Liver (tissue), 8 donors: ENCODE measurements at regions not wholly inside any gene's neighbourhood (a gene's known extent, or its start where the extent isn't known, plus 50 kb on each side); places are given as distances from the start of the nearest gene placed in this dataset.
"Not testable (repeated sequence)": the region's sequence is repeated elsewhere in the genome, so short reads cannot be mapped to it uniquely, and the experiment has no call there.

Experiments
- DNase-seq: peaks from one replicate; pipeline ENCODE4 v3.0.0-alpha.2; 2017; ENCODE audit warnings: low spot score
- H3K27ac ChIP-seq, 2 donors: one replicate each; pipeline ENCODE4 v1.7.0; 2013; ENCODE audit warnings: inconsistent platforms in 2 of 2, low read length in 2 of 2, control low read depth in 1 of 2, low read depth in 1 of 2, mild to moderate bottlenecking in 1 of 2
- H3K27me3 ChIP-seq, 4 donors: one replicate each; pipeline versions ENCODE4 v1.6.1 to v1.7.0; 2013; ENCODE audit warnings: low read length in 3 of 4, inconsistent platforms in 1 of 4, mild to moderate bottlenecking in 1 of 4, moderate library complexity in 1 of 4; ENCODE audit not compliant: control insufficient read depth in 4 of 4, insufficient read depth in 4 of 4
- H3K36me3 ChIP-seq, 4 donors: one replicate each; pipeline versions ENCODE4 v1.6.1 to v1.7.0; 2013; ENCODE audit warnings: low read length in 3 of 4, mild to moderate bottlenecking in 3 of 4, low read depth in 1 of 4, moderate library complexity in 1 of 4; ENCODE audit not compliant: control insufficient read depth in 4 of 4, insufficient read depth in 3 of 4
- H3K4me1 ChIP-seq, 4 donors: one replicate each; pipeline versions ENCODE4 v1.6.1 to v1.7.0; 2013; ENCODE audit warnings: low read length in 3 of 4, mild to moderate bottlenecking in 3 of 4, moderate library complexity in 1 of 4; ENCODE audit not compliant: control insufficient read depth in 4 of 4, insufficient read depth in 4 of 4
- H3K4me3 ChIP-seq, 3 donors: one replicate each; pipeline versions ENCODE4 v1.6.1 to v1.7.0; 2013; ENCODE audit warnings: low read length in 3 of 3, control low read depth in 1 of 3, low read depth in 1 of 3, mild to moderate bottlenecking in 1 of 3
- H3K9ac ChIP-seq, 2 donors: one replicate each; pipeline ENCODE4 v1.7.0; 2013; ENCODE audit warnings: low read length in 2 of 2, mild to moderate bottlenecking in 2 of 2, moderate library complexity in 2 of 2, control low read depth in 1 of 2, low read depth in 1 of 2
- H3K9me3 ChIP-seq, 4 donors: one replicate each; pipeline versions ENCODE4 v1.6.1 to v1.7.0; 2013; ENCODE audit warnings: low read length in 3 of 4; ENCODE audit not compliant: control insufficient read depth in 4 of 4
- EGR1 ChIP-seq, 2 donors: IDR thresholded peaks; 2 replicates each; pipeline ENCODE4 v1.6.1; 2016 to 2018; ENCODE audit warnings: antibody characterized with exemption in 2 of 2, low read depth in 2 of 2
- FOXA1 ChIP-seq: IDR thresholded peaks from 2 replicates; pipeline ENCODE4 v1.6.1; 2016; ENCODE audit warnings: antibody characterized with exemption
- FOXA2 ChIP-seq: IDR thresholded peaks from 2 replicates; pipeline ENCODE4 v1.6.1; 2016; ENCODE audit warnings: antibody characterized with exemption
- GABPA ChIP-seq, 2 donors: IDR thresholded peaks in 1 of 2; conservative IDR thresholded peaks in 1 of 2; 2 replicates each; pipeline ENCODE4 v1.6.1; 2016; ENCODE audit warnings: antibody characterized with exemption in 2 of 2, mild to moderate bottlenecking in 1 of 2, moderate library complexity in 1 of 2
- HNF4A ChIP-seq, 2 donors: conservative IDR thresholded peaks; 2 replicates each; pipeline ENCODE4 v1.6.1; 2016; ENCODE audit warnings: antibody characterized with exemption in 2 of 2, mild to moderate bottlenecking in 2 of 2
- HNF4G ChIP-seq: IDR thresholded peaks from 2 replicates; pipeline ENCODE4 v1.6.1; 2016; ENCODE audit warnings: antibody characterized with exemption
- JUND ChIP-seq, 2 donors: IDR thresholded peaks; 2 replicates each; pipeline ENCODE4 v1.6.1; 2016; ENCODE audit warnings: antibody characterized with exemption in 2 of 2
- NR2F2 ChIP-seq: IDR thresholded peaks from 2 replicates; pipeline ENCODE4 v1.6.1; 2016; ENCODE audit warnings: antibody characterized with exemption
- RAD21 ChIP-seq, 2 donors: IDR thresholded peaks; 2 replicates each; pipeline ENCODE4 v1.6.1; 2016; ENCODE audit warnings: antibody characterized with exemption in 2 of 2, mild to moderate bottlenecking in 2 of 2
- RXRA ChIP-seq, 2 donors: IDR thresholded peaks; 2 replicates each; pipeline ENCODE4 v1.6.1; 2017 to 2018; ENCODE audit warnings: antibody characterized with exemption in 2 of 2, mild to moderate bottlenecking in 1 of 2
- SP1 ChIP-seq: IDR thresholded peaks from 2 replicates; pipeline ENCODE4 v1.6.1; 2018; ENCODE audit warnings: antibody characterized with exemption, mild to moderate bottlenecking
- TAF1 ChIP-seq: conservative IDR thresholded peaks from 2 replicates; pipeline ENCODE4 v1.6.1; 2016; ENCODE audit warnings: antibody characterized with exemption, mild to moderate bottlenecking
- YY1 ChIP-seq: IDR thresholded peaks from 2 replicates; pipeline ENCODE4 v1.6.1; 2016; ENCODE audit warnings: antibody characterized with exemption, mild to moderate bottlenecking
- WGBS: extraction: QIAGEN DNeasy Blood & Tissue Kit; methylation state at CpG from one replicate; pipeline ENCODE4 v1.1.7; 2013; 5-methylcytosine and 5-hydroxymethylcytosine counted together
- TF ChIP-seq, protein P1 (sequence below): IDR thresholded peaks from 2 replicates; pipeline ENCODE4 v1.6.1; 2016; ENCODE audit warnings: antibody characterized with exemption
- TF ChIP-seq, protein P2 (sequence below): IDR thresholded peaks from 2 replicates; pipeline ENCODE4 v1.6.1; 2016; ENCODE audit warnings: antibody characterized with exemption, mild to moderate bottlenecking
- TF ChIP-seq, protein P3 (sequence below): IDR thresholded peaks from 2 replicates; pipeline ENCODE4 v1.6.1; 2016; ENCODE audit warnings: antibody characterized with exemption
- TF ChIP-seq, protein P4 (sequence below): IDR thresholded peaks from 2 replicates; pipeline ENCODE4 v1.6.1; 2016; ENCODE audit warnings: antibody characterized with exemption
- TF ChIP-seq, protein P5 (sequence below): fragments of 150-350 bp; IDR thresholded peaks from 2 replicates; pipeline ENCODE4 v1.5.1; 2017; ENCODE audit warnings: improper control_type of control experiment, low read depth, low read length; ENCODE audit not compliant: missing input control
- donor health status: healthy.
- donor health status: healthy.
- donor health status: healthy.
- donor health status: healthy.
- donor health status: healthy.

DNA sequence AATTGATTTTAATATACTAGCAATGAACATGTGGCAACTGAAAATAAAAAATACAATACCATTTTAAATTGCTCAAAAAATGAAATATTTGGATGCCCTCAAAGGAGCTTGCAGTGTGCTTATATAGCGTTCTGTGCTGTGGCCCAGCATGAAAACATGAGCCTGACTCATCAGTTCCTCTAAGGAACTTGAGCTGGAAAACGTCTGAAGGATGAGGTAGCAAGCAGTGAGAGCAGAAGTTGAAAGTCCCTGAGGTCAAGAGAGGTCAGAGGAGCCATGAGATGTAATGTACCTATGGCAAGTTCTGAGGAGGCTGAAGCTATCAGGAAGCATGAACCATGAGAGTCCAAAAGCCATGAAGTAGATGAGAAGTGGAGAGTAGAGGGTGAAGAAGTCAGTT, 59.7 kb downstream of the HMGB3 start:
- no peak overlapping the region for H3K9ac ChIP-seq
- no peak overlapping the region for H3K27ac ChIP-seq
- no peaks in the 10 kb centered on the region for H3K36me3 ChIP-seq
- H3K27me3 ChIP-seq, result no peaks in the 10 kb centered on the region
- WGBS, result 59% methylated on average over 2 of the region's 2 CpGs
- no peaks in the 10 kb centered on the region for H3K4me1 ChIP-seq
- H3K4me3 ChIP-seq, result no peak overlapping the region
- H3K9me3 ChIP-seq, result no peaks in the 10 kb centered on the region
- TF ChIP-seq JUND (IDR thresholded peaks at IDR 0.05) (no peak), RAD21 (IDR thresholded peaks at IDR 0.05) (no peak), GABPA (IDR thresholded peaks at IDR 0.05 in 1 of 2, conservative IDR thresholded peaks at IDR 0.05 in 1 of 2) (no peak), FOXA2 (no peak), HNF4G (no peak), RXRA (IDR thresholded peaks at IDR 0.05) (no peak), TAF1 (no peak), NR2F2 (no peak), FOXA1 (no peak), HNF4A (conservative IDR thresholded peaks at IDR 0.05) (no peak), EGR1 (IDR thresholded peaks at IDR 0.05; ENCODE audit: low read depth in 2 of 2) (no peak), YY1 (no peak), SP1 (no peak)
- TF ChIP-seq, protein P1, sequence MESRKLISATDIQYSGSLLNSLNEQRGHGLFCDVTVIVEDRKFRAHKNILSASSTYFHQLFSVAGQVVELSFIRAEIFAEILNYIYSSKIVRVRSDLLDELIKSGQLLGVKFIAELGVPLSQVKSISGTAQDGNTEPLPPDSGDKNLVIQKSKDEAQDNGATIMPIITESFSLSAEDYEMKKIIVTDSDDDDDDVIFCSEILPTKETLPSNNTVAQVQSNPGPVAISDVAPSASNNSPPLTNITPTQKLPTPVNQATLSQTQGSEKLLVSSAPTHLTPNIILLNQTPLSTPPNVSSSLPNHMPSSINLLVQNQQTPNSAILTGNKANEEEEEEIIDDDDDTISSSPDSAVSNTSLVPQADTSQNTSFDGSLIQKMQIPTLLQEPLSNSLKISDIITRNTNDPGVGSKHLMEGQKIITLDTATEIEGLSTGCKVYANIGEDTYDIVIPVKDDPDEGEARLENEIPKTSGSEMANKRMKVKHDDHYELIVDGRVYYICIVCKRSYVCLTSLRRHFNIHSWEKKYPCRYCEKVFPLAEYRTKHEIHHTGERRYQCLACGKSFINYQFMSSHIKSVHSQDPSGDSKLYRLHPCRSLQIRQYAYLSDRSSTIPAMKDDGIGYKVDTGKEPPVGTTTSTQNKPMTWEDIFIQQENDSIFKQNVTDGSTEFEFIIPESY, result no peak
- TF ChIP-seq, protein P2, sequence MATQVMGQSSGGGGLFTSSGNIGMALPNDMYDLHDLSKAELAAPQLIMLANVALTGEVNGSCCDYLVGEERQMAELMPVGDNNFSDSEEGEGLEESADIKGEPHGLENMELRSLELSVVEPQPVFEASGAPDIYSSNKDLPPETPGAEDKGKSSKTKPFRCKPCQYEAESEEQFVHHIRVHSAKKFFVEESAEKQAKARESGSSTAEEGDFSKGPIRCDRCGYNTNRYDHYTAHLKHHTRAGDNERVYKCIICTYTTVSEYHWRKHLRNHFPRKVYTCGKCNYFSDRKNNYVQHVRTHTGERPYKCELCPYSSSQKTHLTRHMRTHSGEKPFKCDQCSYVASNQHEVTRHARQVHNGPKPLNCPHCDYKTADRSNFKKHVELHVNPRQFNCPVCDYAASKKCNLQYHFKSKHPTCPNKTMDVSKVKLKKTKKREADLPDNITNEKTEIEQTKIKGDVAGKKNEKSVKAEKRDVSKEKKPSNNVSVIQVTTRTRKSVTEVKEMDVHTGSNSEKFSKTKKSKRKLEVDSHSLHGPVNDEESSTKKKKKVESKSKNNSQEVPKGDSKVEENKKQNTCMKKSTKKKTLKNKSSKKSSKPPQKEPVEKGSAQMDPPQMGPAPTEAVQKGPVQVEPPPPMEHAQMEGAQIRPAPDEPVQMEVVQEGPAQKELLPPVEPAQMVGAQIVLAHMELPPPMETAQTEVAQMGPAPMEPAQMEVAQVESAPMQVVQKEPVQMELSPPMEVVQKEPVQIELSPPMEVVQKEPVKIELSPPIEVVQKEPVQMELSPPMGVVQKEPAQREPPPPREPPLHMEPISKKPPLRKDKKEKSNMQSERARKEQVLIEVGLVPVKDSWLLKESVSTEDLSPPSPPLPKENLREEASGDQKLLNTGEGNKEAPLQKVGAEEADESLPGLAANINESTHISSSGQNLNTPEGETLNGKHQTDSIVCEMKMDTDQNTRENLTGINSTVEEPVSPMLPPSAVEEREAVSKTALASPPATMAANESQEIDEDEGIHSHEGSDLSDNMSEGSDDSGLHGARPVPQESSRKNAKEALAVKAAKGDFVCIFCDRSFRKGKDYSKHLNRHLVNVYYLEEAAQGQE, result no peak
- TF ChIP-seq, protein P3, sequence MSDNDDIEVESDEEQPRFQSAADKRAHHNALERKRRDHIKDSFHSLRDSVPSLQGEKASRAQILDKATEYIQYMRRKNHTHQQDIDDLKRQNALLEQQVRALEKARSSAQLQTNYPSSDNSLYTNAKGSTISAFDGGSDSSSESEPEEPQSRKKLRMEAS, result no peak
- TF ChIP-seq, protein P4, sequence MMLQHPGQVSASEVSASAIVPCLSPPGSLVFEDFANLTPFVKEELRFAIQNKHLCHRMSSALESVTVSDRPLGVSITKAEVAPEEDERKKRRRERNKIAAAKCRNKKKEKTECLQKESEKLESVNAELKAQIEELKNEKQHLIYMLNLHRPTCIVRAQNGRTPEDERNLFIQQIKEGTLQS, result no peak
- TF ChIP-seq, protein P5, sequence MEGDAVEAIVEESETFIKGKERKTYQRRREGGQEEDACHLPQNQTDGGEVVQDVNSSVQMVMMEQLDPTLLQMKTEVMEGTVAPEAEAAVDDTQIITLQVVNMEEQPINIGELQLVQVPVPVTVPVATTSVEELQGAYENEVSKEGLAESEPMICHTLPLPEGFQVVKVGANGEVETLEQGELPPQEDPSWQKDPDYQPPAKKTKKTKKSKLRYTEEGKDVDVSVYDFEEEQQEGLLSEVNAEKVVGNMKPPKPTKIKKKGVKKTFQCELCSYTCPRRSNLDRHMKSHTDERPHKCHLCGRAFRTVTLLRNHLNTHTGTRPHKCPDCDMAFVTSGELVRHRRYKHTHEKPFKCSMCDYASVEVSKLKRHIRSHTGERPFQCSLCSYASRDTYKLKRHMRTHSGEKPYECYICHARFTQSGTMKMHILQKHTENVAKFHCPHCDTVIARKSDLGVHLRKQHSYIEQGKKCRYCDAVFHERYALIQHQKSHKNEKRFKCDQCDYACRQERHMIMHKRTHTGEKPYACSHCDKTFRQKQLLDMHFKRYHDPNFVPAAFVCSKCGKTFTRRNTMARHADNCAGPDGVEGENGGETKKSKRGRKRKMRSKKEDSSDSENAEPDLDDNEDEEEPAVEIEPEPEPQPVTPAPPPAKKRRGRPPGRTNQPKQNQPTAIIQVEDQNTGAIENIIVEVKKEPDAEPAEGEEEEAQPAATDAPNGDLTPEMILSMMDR, result no peak
- DNase-seq, result no peak

DNA sequence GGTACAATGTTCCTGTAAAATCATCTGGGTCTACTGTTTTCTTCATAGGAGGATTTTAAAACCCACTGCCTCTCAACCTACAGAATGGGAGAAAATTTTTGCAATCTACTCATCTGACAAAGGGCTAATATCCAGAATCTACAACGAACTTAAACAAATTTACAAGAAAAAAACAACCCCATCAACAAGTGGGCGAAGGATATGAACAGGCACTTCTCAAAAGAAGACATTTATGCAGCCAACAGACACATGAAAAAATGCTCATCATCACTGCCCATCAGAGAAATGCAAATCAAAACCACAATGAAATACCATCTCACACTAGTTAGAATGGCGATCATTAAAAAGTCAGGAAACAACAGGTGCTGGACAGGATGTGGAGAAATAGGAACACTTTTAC, 83.2 kb downstream of the HMGB3 start:
- H3K9ac ChIP-seq, H3K27ac ChIP-seq, H3K9me3 ChIP-seq, H3K4me3 ChIP-seq, DNase-seq, H3K36me3 ChIP-seq, H3K27me3 ChIP-seq, H3K4me1 ChIP-seq: not testable (repeated sequence)
- WGBS, result 83% methylated on average over 3 of the region's 3 CpGs
